ENCODE measurements at regions not wholly inside any gene's neighbourhood (a gene's known extent, or its start where the extent isn't known, plus 50 kb on each side); places are given as distances from the start of the nearest gene placed in this dataset.

GRCh38 chr17:45649796-45650195 is 134.3 kb upstream of the CRHR1 start:
- peaks cover 35% of the 10 kb centered on the region for H3K27me3 ChIP-seq (ENCODE audit: control insufficient read depth, insufficient read depth, low read length)
- WGBS, 2 experiments (ENCODE audit: extremely low coverage in 2 of 2, insufficient read length in 1 of 2) = 40% methylated on average over 1 of the region's 5 CpGs; no CpG with 5 or more reads in 1 of the 2 experiments
- no peak for TF ChIP-seq SMC3 (IDR thresholded peaks at IDR 0.05; ENCODE audit: low read depth, low read length)
- no peak for TF ChIP-seq RAD21 (IDR thresholded peaks at IDR 0.05; ENCODE audit: low read length)
- no peak overlapping the region for H2BK20ac ChIP-seq (ENCODE audit: low read depth, low read length)
- H4K5ac ChIP-seq (ENCODE audit: low read depth, low read length) = no peak overlapping the region
- ATAC-seq (ENCODE audit: low read depth) (no peak), DNase-seq (no peak)
- no peak overlapping the region for H3K27ac ChIP-seq (ENCODE audit: insufficient read depth, low read length)
- CTCF ChIA-PET = interaction anchor here (1.6 kb wide), 1 partner anchor 10 kb away, joined by 5 read pairs; no protein-coding TSS in a partner anchor
- H3K36me3 ChIP-seq (ENCODE audit: control insufficient read depth, insufficient read depth, low read length) = no peaks in the 10 kb centered on the region
- H3K9me1 ChIP-seq (ENCODE audit: insufficient read depth, low read length) = no peaks in the 10 kb centered on the region
- H2AFZ ChIP-seq (replicated peaks; ENCODE audit: low read length, poor library complexity) = no peak overlapping the region
- no peak overlapping the region for H2AK5ac ChIP-seq (ENCODE audit: low read depth, low read length)
- in situ Hi-C loops (cut with MboI; ENCODE audit: low sequenced_read_pairs) (no loop called here), intact Hi-C loops (cut with micrococcal nuclease) (no loop called here), dilution Hi-C loops (cut with HindIII; ENCODE audit: low sequenced_read_pairs, unreplicated experiment) (loop anchor here (25.0 kb wide), 1 partner anchor 213 kb away; no protein-coding TSS in a partner anchor)
- H3K9me3 ChIP-seq (ENCODE audit: control insufficient read depth, insufficient read depth, low read length) = no peaks in the 10 kb centered on the region
- H3K9ac ChIP-seq (ENCODE audit: low read depth, low read length) = no peak overlapping the region
- H3K56ac ChIP-seq (ENCODE audit: extremely low read depth, insufficient read depth, low read length) = no peak overlapping the region
- no peak overlapping the region for H3K18ac ChIP-seq (ENCODE audit: low read depth, low read length)
- BruUV-seq (replicated peaks) = no TSS peak
- no peak overlapping the region for H2AK9ac ChIP-seq (replicated peaks; ENCODE audit: low read depth, low read length, poor library complexity)
- no peak overlapping the region for H3K4ac ChIP-seq (ENCODE audit: low read depth, low read length)
- no peak overlapping the region for H3K4me2 ChIP-seq (ENCODE audit: low read depth, low read length)
- no peak overlapping the region for H4K91ac ChIP-seq (ENCODE audit: insufficient read depth, low read depth, low read length)
- no peak overlapping the region for H2BK15ac ChIP-seq (ENCODE audit: low read depth, low read length)
- no peak overlapping the region for H3K23ac ChIP-seq (ENCODE audit: low read depth, low read length)
- H3K79me1 ChIP-seq (ENCODE audit: low read depth in 1 of 2, low read length in 2 of 2) = no peaks in the 10 kb centered on the region
- H2BK5ac ChIP-seq (ENCODE audit: low read depth, low read length, poor library complexity, severe bottlenecking) = no peak overlapping the region
- H3K4me3 ChIP-seq (ENCODE audit: insufficient read depth, low read depth, low read length) = no peak overlapping the region
- no peak overlapping the region for H2BK120ac ChIP-seq (ENCODE audit: low read depth, low read length)
- H3K14ac ChIP-seq (replicated peaks; ENCODE audit: low read depth, low read length) = no peak overlapping the region
- no peak overlapping the region for H4K8ac ChIP-seq (ENCODE audit: low read depth in 2 of 2, low read length in 2 of 2)
- no peaks in the 10 kb centered on the region for H3K4me1 ChIP-seq (ENCODE audit: control insufficient read depth, insufficient read depth, low read length)
- POLR2A ChIA-PET (ENCODE audit: unreplicated experiment) = no interaction called here
- no peaks in the 10 kb centered on the region for H4K20me1 ChIP-seq (ENCODE audit: insufficient read depth, low read length)
